Choroid plexus epithelial cell (primary cell): ENCODE measurements at regions not wholly inside any gene's neighbourhood (a gene's known extent, or its start where the extent isn't known, plus 50 kb on each side); places are given as distances from the start of the nearest gene placed in this dataset.

Experiments used
- DNase-seq: peaks from one replicate; pipeline ENCODE4 v3.0.0-alpha.2; 2010; ENCODE audit warnings: low read depth
- H3K4me3 ChIP-seq: 2 replicates; pipeline ENCODE4 v1.5.1; 2011; ENCODE audit warnings: low read depth, mild to moderate bottlenecking, control low read depth, low read length, moderate library complexity
- CTCF ChIP-seq: conservative IDR thresholded peaks from 2 replicates; pipeline ENCODE4 v1.5.1; 2011; ENCODE audit warnings: low read depth, mild to moderate bottlenecking, control low read depth, inconsistent platforms, low read length, moderate library complexity

GRCh38 chr10:130470973-130471372, 334.8 kb downstream of the GLRX3 start:
- TF ChIP-seq CTCF = no peak
- DNase-seq = no peak
- no peak overlapping the region for H3K4me3 ChIP-seq

GRCh38 chr10:130471486-130471885, 335.3 kb downstream of the GLRX3 start:
- no peak for DNase-seq
- no peak for TF ChIP-seq CTCF
- no peak overlapping the region for H3K4me3 ChIP-seq

GRCh38 chr10:130472236-130472635, 336.0 kb downstream of the GLRX3 start:
- no peak for DNase-seq

GRCh38 chr10:130474591-130474990, 338.4 kb downstream of the GLRX3 start:
- H3K4me3 ChIP-seq = no peak overlapping the region
- TF ChIP-seq CTCF = no peak
- DNase-seq = no peak

More at GRCh38 chr10:130472236-130472635, 336.0 kb downstream of the GLRX3 start:
- no peak overlapping the region for H3K4me3 ChIP-seq
- no peak for TF ChIP-seq CTCF

GRCh38 chr10:130477360-130477759, 341.2 kb downstream of the GLRX3 start:
- TF ChIP-seq CTCF = no peak
- no peak overlapping the region for H3K4me3 ChIP-seq
- no peak for DNase-seq

- no peak for DNase-seq
- H3K4me3 ChIP-seq = no peak overlapping the region
- TF ChIP-seq CTCF = no peak
Observed at GRCh38 chr10:130479146-130479545, 343.0 kb downstream of the GLRX3 start.

GRCh38 chr10:130479926-130480325, 343.7 kb downstream of the GLRX3 start:
- no peak for TF ChIP-seq CTCF
- DNase-seq = no peak
- no peak overlapping the region for H3K4me3 ChIP-seq
